CD4-positive, alpha-beta T cell treated with Interleukin-15 for 4 hours (primary cell): ENCODE measurements at regions not wholly inside any gene's neighbourhood (a gene's known extent, or its start where the extent isn't known, plus 50 kb on each side); places are given as distances from the start of the nearest gene placed in this dataset.
"Not testable (repeated sequence)": the region's sequence is repeated elsewhere in the genome, so short reads cannot be mapped to it uniquely, and the experiment has no call there.

Source experiments
- DNase-seq: peaks from one replicate; pipeline ENCODE4 v3.0.0-alpha.2; 2020; ENCODE audit warnings: low spot score

DNA sequence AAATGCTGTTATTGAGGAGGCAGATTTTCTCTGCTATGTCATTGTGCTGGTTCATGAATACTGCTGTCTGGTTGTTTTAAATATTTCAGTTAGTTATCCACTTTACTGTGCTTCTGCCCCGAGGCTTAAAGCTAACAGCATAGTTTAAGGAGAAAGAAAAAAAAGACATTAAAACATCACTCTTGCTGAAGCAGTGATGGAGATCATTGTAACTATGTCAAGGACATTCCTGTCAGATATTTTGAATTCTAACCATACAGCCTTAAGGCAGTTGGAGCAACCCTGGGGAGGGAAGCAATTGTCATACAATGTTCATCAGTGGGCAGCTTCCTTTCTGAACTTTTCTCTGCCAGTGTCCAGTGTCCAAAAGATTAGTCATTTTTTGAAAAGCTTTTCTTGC lies 199.0 kb upstream of the DDX53 start:
- no peak for DNase-seq

DNA sequence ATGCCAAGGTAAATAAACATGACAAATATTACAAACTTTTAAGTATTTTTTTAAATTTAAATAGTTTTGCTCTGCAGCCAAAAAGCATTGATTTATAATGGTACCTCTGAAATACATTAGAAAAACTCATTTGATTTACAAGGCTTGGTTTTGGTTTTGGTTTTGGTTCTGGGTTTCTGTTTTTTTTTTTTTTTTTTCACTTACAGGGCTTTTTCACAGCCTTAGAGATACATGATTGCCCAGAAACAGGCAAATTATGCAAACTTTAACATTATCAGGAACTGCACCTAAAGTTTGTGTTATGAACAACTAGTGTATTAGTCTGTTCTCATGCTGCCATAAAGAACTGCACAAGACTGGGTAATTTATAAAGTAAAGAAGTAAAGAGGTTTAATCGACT lies 196.4 kb upstream of the DDX53 start:
- DNase-seq, result no peak

GRCh38 chrX:22810876-22811275 lies 188.9 kb upstream of the DDX53 start:
- no peak for DNase-seq

DNA sequence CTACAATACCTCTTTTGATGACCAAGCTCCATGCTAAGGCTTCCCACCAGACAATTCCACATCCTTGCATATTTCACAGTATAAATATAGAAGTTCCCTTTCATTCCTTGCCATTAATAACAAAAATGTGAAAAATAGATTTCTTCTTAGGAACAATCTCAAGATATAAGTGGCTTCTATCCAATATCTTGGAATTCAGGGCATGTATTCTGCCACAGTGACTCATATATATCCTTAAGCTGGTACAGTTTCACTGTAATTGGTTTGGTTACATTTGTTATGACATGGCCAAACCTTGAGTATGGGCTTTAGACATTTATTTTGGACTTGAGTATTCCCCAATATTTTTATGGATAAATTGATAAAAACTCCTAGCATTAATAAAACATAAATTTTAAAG lies 181.7 kb upstream of the DDX53 start:
- no peak for DNase-seq

DNA sequence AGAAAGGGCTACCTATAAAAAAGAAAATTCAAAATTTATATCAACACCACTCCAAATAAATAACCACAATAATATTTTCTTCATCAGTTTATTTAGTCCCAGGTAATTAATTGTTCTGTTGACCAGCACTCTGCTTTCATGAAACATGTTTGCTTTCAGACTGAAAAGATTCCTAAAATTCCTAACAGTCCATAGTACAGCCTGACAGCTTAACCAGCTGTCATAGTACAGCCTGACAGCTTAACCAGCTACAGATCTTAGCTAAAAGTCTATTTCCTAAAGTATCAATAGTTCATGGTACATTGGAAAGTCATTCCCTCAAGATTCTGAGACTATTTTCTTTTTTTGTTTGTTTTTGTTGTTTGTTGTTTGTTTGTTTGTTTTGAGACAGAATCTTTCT lies 144.1 kb upstream of the DDX53 start:
- DNase-seq, result no peak

DNA sequence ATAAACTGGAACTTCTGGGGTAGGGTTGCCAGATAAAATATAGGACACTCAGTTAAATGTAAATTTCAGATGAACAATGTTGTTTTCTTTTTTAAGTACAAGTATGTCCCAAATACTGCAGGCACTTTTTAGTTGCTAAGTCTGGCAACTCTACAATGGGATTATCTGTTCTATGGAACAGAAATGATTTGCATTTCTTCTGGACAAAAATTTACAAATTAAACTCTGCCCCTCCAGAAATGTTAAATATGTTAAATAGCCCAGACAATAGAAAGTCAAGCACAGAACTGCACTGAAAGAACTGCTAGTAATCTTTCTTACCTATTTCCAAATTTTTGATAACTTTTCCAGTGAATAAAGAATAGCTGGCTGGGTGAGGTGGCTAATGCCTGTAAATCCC lies 140.1 kb upstream of the DDX53 start:
- no peak for DNase-seq

DNA sequence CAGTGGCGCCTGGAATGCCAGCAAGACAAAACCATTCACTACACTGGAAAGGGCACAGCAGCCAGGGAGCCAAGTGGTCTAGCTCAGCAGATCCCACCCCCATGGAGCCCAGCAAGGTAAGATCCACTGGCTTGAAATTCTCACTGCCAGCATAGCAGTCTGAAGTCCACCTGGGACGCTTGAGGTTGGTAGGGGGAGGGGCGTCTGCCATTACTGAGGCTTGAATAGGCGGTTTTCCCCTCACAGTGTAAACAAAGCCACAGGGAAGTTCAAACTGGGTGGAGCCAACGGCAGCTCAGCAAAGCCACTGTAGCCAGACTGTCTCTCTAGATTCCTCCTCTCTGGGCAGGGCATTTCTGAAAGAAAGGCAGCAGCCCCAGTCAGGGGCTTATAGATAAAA lies 133.0 kb upstream of the DDX53 start:
- DNase-seq, result not testable (repeated sequence)

DNA sequence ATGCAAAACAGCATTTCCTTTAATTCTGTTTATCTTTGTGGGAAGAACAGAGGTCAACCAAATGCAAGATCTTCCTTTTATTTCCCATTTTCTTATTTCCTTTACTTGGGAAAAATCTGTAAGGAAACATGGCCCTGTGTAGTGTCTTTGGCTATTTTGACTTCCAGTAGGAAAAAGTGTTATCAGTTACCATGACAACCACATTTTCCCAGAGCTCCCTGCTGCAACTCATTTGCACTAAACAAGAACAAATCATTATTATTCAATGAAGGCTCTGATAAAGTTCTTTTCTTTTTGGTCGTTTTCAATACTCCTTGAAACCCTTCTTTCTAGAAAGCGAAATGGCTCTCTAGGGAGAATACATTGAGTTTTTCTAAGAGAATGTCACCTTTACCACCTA lies 117.2 kb upstream of the DDX53 start:
- no peak for DNase-seq

- DNase-seq, result no peak
These were observed 109.9 kb upstream of the DDX53 start for GRCh38 chrX:22889819-22890218.

DNA sequence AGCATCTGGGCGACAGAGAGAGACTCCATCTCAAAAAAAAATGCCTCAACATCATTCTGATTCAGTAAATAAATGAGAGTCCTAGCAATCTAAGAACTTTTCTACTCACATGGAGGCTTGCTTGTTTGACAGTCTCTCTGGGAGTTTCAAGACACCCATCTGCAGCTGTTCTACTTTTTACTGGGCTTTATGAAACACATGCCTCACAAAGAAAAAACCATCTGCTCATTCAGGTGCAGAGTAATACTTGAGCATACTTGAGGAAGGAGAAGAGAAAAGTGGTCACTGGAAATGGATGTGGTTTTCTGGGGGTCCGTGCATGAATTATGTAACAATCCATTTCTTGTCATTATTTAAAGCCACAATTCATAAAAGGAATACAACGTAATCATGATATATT lies 87.1 kb upstream of the DDX53 start:
- no peak for DNase-seq

GRCh38 chrX:22922961-22923360 lies 76.8 kb upstream of the DDX53 start:
- no peak for DNase-seq

- no peak for DNase-seq
These were observed 65.1 kb upstream of the DDX53 start for GRCh38 chrX:22934640-22935039.

DNA sequence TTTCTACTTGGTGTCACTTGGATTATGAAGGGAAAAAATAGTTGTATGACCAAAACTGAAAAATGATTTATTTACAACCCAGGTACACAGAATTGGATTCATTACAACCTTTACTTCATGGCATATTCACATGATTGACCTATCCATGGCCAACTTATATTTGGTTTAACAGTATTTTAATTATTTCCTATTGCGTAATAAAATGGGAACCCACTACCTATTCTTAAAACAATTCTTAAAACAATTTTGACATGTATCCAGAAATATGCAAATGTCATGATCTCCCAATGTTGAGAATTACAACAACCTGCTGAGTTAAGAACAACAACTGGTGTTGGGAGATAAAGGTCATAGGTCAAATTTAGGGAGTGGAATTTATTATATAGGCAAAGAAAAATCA lies 54.8 kb upstream of the DDX53 start:
- DNase-seq, result no peak
